ENCODE measurements at regions not wholly inside any gene's neighbourhood (a gene's known extent, or its start where the extent isn't known, plus 50 kb on each side); places are given as distances from the start of the nearest gene placed in this dataset.

GRCh38 chr22:49291781-49292180, 535.9 kb downstream of the BRD1 start:
- H3K27me3 Mint-ChIP-seq, result no peaks in the 10 kb centered on the region
- POLR2A ChIA-PET, result no interaction called here
- H3K9me3 Mint-ChIP-seq, result peaks cover 4% of the 10 kb centered on the region
- no peaks in the 10 kb centered on the region for H3K36me3 Mint-ChIP-seq (ENCODE audit: low read depth)
- no peaks in the 10 kb centered on the region for H3K4me1 Mint-ChIP-seq
- CTCF ChIA-PET, result no interaction called here
- no peak for DNase-seq
- H3K27ac Mint-ChIP-seq, result no peak overlapping the region
- H3K4me3 Mint-ChIP-seq, result no peak overlapping the region

- no peaks in the 10 kb centered on the region for H3K27me3 Mint-ChIP-seq
- POLR2A ChIA-PET, result no interaction called here
- H3K4me1 Mint-ChIP-seq, result no peaks in the 10 kb centered on the region
- CTCF ChIA-PET, result no interaction called here
- no peak for DNase-seq
- H3K9me3 Mint-ChIP-seq, result peaks cover 4% of the 10 kb centered on the region
- H3K27ac Mint-ChIP-seq, result no peak overlapping the region
- no peaks in the 10 kb centered on the region for H3K36me3 Mint-ChIP-seq (ENCODE audit: low read depth)
- no peak overlapping the region for H3K4me3 Mint-ChIP-seq
Measured at GRCh38 chr22:49291169-49291568, 536.5 kb downstream of the BRD1 start.

GRCh38 chr22:49290711-49291110, 537.0 kb downstream of the BRD1 start:
- Mint-ChIP-seq H3K9me3 (peaks cover 4% of the 10 kb centered on the region), H3K4me1 (no peaks in the 10 kb centered on the region), H3K4me3 (no peak overlapping the region), H3K27ac (no peak overlapping the region), H3K27me3 (no peaks in the 10 kb centered on the region), H3K36me3 (ENCODE audit: low read depth) (no peaks in the 10 kb centered on the region)
- ChIA-PET CTCF (no interaction called here), POLR2A (no interaction called here)
- no peak for DNase-seq

- Mint-ChIP-seq H3K27ac (no peak overlapping the region), H3K36me3 (ENCODE audit: low read depth) (no peaks in the 10 kb centered on the region), H3K27me3 (no peaks in the 10 kb centered on the region), H3K4me3 (no peak overlapping the region), H3K9me3 (peaks cover 4% of the 10 kb centered on the region), H3K4me1 (no peaks in the 10 kb centered on the region)
- ChIA-PET POLR2A (no interaction called here), CTCF (no interaction called here)
- DNase-seq, result no peak
Measured at GRCh38 chr22:49289822-49290679, 537.6 kb downstream of the BRD1 start.

GRCh38 chr22:49286181-49286760, 541.4 kb downstream of the BRD1 start:
- POLR2A ChIA-PET, result no interaction called here
- Mint-ChIP-seq H3K36me3 (ENCODE audit: low read depth) (no peaks in the 10 kb centered on the region), H3K4me1 (no peaks in the 10 kb centered on the region), H3K27ac (no peak overlapping the region), H3K4me3 (no peak overlapping the region), H3K9me3 (peaks cover 3% of the 10 kb centered on the region), H3K27me3 (no peaks in the 10 kb centered on the region)
- no peak for DNase-seq
- CTCF ChIA-PET, result interaction anchor here (0.6 kb wide), 1 partner anchor 19 kb away, joined by 3 read pairs; no protein-coding TSS in a partner anchor

GRCh38 chr22:49284931-49285330, 542.7 kb downstream of the BRD1 start:
- H3K36me3 Mint-ChIP-seq (ENCODE audit: low read depth), result no peaks in the 10 kb centered on the region
- ChIA-PET POLR2A (no interaction called here), CTCF (no interaction called here)
- H3K9me3 Mint-ChIP-seq, result peaks cover 3% of the 10 kb centered on the region
- no peak overlapping the region for H3K27ac Mint-ChIP-seq
- no peaks in the 10 kb centered on the region for H3K4me1 Mint-ChIP-seq
- no peak overlapping the region for H3K4me3 Mint-ChIP-seq
- no peaks in the 10 kb centered on the region for H3K27me3 Mint-ChIP-seq
- no peak for DNase-seq

GRCh38 chr22:49284056-49284784, 543.5 kb downstream of the BRD1 start:
- ChIA-PET POLR2A (no interaction called here), CTCF (no interaction called here)
- DNase-seq, result no peak
- Mint-ChIP-seq H3K9me3 (peaks cover 3% of the 10 kb centered on the region), H3K4me1 (no peaks in the 10 kb centered on the region), H3K36me3 (ENCODE audit: low read depth) (no peaks in the 10 kb centered on the region), H3K27ac (no peak overlapping the region), H3K4me3 (no peak overlapping the region), H3K27me3 (no peaks in the 10 kb centered on the region)

- CTCF ChIA-PET, result no interaction called here
- Mint-ChIP-seq H3K9me3 (peaks cover 3% of the 10 kb centered on the region), H3K4me3 (no peak overlapping the region), H3K36me3 (ENCODE audit: low read depth) (no peaks in the 10 kb centered on the region), H3K27me3 (no peaks in the 10 kb centered on the region), H3K27ac (no peak overlapping the region), H3K4me1 (no peaks in the 10 kb centered on the region)
- POLR2A ChIA-PET, result no interaction called here
- DNase-seq, result no peak
Measured at GRCh38 chr22:49282596-49282995, 545.1 kb downstream of the BRD1 start.

GRCh38 chr22:49281467-49282340, 546.0 kb downstream of the BRD1 start:
- Mint-ChIP-seq H3K27ac (no peak overlapping the region), H3K36me3 (ENCODE audit: low read depth) (no peaks in the 10 kb centered on the region), H3K4me3 (no peak overlapping the region), H3K27me3 (no peaks in the 10 kb centered on the region), H3K9me3 (peaks cover 3% of the 10 kb centered on the region), H3K4me1 (no peaks in the 10 kb centered on the region)
- CTCF ChIA-PET, result no interaction called here
- POLR2A ChIA-PET, result no interaction called here
- DNase-seq, result no peak

GRCh38 chr22:49278340-49278739, 549.3 kb downstream of the BRD1 start:
- Mint-ChIP-seq H3K4me1 (no peaks in the 10 kb centered on the region), H3K4me3 (no peak overlapping the region), H3K27ac (no peak overlapping the region), H3K36me3 (ENCODE audit: low read depth) (no peaks in the 10 kb centered on the region), H3K27me3 (no peaks in the 10 kb centered on the region), H3K9me3 (peaks cover 3% of the 10 kb centered on the region)
- CTCF ChIA-PET, result no interaction called here
- POLR2A ChIA-PET, result no interaction called here
- no peak for DNase-seq

GRCh38 chr22:49276567-49276966, 551.1 kb downstream of the BRD1 start:
- Mint-ChIP-seq H3K36me3 (ENCODE audit: low read depth) (no peaks in the 10 kb centered on the region), H3K27ac (no peak overlapping the region), H3K4me1 (no peaks in the 10 kb centered on the region)

GRCh38 chr22:49274754-49275380, 552.8 kb downstream of the BRD1 start:
- no peak for DNase-seq
- no peaks in the 10 kb centered on the region for H3K9me3 Mint-ChIP-seq
- POLR2A ChIA-PET, result no interaction called here
- no peak overlapping the region for H3K4me3 Mint-ChIP-seq
- peaks cover 7% of the 10 kb centered on the region for H3K27me3 Mint-ChIP-seq
- no peaks in the 10 kb centered on the region for H3K36me3 Mint-ChIP-seq (ENCODE audit: low read depth)
- H3K27ac Mint-ChIP-seq, result no peak overlapping the region
- CTCF ChIA-PET, result no interaction called here
- H3K4me1 Mint-ChIP-seq, result no peaks in the 10 kb centered on the region

More at GRCh38 chr22:49276567-49276966, 551.1 kb downstream of the BRD1 start:
- ChIA-PET POLR2A (no interaction called here), CTCF (no interaction called here)
- no peak for DNase-seq
- H3K27me3 Mint-ChIP-seq, result no peaks in the 10 kb centered on the region
- no peak overlapping the region for H3K4me3 Mint-ChIP-seq
- peaks cover 2% of the 10 kb centered on the region for H3K9me3 Mint-ChIP-seq

Measured in activated CD4-positive, alpha-beta T cell treated with anti-CD3 and anti-CD28 coated beads, Interleukin-2, amount 10 ng/mL, durations not matched to agents 7 days and 5 days (primary cell).